ENCODE measurements at regions not wholly inside any gene's neighbourhood (a gene's known extent, or its start where the extent isn't known, plus 50 kb on each side); places are given as distances from the start of the nearest gene placed in this dataset.

DNA sequence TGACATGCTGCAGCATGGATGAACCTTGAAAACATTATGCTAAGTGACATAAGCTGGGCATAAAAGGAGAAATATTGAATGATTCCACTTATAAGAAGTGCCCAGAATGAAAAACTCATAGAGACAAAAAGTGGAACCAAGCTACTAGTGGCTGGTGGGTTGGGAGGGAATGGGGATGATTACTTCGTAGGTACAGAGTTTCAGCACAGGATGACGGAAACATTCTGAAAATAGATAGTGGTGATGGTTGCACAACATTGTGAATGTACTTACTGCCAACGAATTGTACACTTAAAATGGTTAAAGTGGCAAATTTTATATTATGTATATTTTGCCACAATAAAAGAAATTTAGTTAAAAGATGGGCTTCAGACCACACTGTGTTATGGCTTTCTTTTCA lies 93.6 kb downstream of the RPLP1 start:
- TF ChIP-seq, protein P1, sequence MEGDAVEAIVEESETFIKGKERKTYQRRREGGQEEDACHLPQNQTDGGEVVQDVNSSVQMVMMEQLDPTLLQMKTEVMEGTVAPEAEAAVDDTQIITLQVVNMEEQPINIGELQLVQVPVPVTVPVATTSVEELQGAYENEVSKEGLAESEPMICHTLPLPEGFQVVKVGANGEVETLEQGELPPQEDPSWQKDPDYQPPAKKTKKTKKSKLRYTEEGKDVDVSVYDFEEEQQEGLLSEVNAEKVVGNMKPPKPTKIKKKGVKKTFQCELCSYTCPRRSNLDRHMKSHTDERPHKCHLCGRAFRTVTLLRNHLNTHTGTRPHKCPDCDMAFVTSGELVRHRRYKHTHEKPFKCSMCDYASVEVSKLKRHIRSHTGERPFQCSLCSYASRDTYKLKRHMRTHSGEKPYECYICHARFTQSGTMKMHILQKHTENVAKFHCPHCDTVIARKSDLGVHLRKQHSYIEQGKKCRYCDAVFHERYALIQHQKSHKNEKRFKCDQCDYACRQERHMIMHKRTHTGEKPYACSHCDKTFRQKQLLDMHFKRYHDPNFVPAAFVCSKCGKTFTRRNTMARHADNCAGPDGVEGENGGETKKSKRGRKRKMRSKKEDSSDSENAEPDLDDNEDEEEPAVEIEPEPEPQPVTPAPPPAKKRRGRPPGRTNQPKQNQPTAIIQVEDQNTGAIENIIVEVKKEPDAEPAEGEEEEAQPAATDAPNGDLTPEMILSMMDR (IDR thresholded peaks at IDR 0.05): no peak
- TF ChIP-seq POLR2AphosphoS5 (IDR thresholded peaks at IDR 0.05): no peak
